ENCODE measurements at regions not wholly inside any gene's neighbourhood (a gene's known extent, or its start where the extent isn't known, plus 50 kb on each side); places are given as distances from the start of the nearest gene placed in this dataset.

DNA sequence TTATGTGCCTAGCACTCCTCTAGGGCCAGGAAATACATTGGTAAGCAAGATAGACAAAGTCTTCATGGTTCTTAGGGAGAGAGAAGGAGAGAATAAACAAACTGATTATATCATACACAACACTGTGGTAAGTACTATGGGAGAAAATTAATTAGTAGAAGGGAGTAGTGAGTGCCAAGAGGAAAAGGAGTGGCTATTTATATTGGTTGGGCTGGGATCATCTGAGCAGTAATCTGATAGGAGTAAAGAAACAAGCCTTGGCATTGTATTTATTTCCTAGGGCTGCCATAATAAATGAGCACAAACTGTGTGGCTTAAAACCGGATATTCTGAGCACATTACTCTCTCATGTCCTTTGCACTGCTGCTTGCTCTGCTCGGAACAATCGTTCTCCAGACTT is 158.1 kb upstream of the PHF14 start:
- no peaks in the 10 kb centered on the region for H3K36me3 ChIP-seq
- no peaks in the 10 kb centered on the region for H3K9me3 ChIP-seq (ENCODE audit: low read depth)
- no peak overlapping the region for H3K4me3 ChIP-seq
- TF ChIP-seq, protein P1, sequence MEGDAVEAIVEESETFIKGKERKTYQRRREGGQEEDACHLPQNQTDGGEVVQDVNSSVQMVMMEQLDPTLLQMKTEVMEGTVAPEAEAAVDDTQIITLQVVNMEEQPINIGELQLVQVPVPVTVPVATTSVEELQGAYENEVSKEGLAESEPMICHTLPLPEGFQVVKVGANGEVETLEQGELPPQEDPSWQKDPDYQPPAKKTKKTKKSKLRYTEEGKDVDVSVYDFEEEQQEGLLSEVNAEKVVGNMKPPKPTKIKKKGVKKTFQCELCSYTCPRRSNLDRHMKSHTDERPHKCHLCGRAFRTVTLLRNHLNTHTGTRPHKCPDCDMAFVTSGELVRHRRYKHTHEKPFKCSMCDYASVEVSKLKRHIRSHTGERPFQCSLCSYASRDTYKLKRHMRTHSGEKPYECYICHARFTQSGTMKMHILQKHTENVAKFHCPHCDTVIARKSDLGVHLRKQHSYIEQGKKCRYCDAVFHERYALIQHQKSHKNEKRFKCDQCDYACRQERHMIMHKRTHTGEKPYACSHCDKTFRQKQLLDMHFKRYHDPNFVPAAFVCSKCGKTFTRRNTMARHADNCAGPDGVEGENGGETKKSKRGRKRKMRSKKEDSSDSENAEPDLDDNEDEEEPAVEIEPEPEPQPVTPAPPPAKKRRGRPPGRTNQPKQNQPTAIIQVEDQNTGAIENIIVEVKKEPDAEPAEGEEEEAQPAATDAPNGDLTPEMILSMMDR (IDR thresholded peaks at IDR 0.05; ENCODE audit: low read depth, low read length) = no peak
- H3K4me1 ChIP-seq (ENCODE audit: low read depth) = no peaks in the 10 kb centered on the region
- no peak for DNase-seq (ENCODE audit: low read depth in 1 of 2, low spot score in 1 of 2)
- H3K27ac ChIP-seq = no peak overlapping the region
- H3K27me3 ChIP-seq = no peaks in the 10 kb centered on the region

DNA sequence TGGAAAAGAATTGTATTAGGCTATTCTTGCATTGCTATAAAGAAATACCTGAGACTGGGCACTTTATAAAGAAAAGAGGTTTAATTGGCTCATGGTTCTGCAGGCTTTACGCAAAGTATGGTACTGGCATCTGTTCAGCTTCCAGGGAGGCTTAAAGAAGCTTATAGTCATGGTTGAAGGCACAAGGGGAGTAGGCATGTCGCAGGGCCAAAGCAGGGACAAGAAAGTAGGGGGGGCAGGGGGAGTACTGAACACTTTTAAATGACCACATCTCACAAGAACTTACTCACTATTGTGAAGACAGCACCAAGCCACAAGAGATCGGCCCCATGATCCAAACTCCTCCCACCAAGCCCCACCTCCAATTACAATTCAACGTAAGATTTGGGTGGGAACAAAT is 152.5 kb upstream of the PHF14 start:
- Histone ChIP-seq H3K4me1 (ENCODE audit: low read depth) (no peaks in the 10 kb centered on the region), H3K4me3 (no peak overlapping the region), H3K27me3 (no peaks in the 10 kb centered on the region), H3K36me3 (no peaks in the 10 kb centered on the region), H3K27ac (no peak overlapping the region), H3K9me3 (ENCODE audit: low read depth) (no peaks in the 10 kb centered on the region)
- no peak for DNase-seq (ENCODE audit: low read depth in 1 of 2, low spot score in 1 of 2)
- TF ChIP-seq, protein P1 (IDR thresholded peaks at IDR 0.05; ENCODE audit: low read depth, low read length) = no peak

DNA sequence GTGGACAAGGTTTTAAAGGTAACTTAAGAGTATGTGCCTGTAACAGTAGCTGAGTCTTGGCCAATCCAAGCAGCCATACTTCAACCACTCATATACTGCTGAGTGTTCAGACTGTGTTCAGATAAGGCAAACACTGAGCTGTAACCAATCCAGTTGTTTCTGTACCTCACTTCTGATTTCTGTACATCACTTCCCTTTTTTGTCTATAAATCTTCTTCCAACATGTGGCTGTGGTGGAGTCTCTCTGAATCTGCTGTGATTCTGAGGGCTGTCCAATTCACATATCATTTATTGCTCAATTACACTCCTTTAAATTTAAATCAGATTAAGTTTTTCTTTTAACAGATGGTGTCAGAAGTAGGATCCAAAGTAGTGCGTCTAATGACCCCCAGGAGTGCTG is 149.5 kb upstream of the PHF14 start:
- no peak overlapping the region for H3K4me3 ChIP-seq
- no peaks in the 10 kb centered on the region for H3K9me3 ChIP-seq (ENCODE audit: low read depth)
- no peak overlapping the region for H3K27ac ChIP-seq
- no peaks in the 10 kb centered on the region for H3K36me3 ChIP-seq
- no peak for DNase-seq (ENCODE audit: low read depth in 1 of 2, low spot score in 1 of 2)
- H3K27me3 ChIP-seq = no peaks in the 10 kb centered on the region
- TF ChIP-seq, protein P1 (IDR thresholded peaks at IDR 0.05; ENCODE audit: low read depth, low read length) = no peak
- no peaks in the 10 kb centered on the region for H3K4me1 ChIP-seq (ENCODE audit: low read depth)

DNA sequence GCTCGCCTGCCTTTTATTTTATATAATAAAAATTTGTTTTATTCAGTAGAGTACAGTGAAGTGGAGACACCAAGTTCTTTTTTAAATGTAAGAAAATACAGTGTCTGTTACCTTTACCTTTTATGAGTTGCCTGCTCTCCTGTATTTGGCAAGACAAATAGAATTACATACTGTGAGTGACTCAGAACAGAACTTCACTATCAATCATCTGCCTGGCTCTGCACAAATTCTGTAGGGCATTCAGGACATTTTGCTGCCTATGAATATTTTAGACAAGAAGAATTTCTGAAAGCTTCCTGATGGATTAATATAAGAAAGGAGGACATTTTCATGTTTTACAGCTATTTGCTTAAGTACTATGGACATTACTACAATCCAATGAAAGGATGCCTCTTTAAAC is 135.4 kb upstream of the PHF14 start:
- Histone ChIP-seq H3K27me3 (no peaks in the 10 kb centered on the region), H3K9me3 (ENCODE audit: low read depth) (no peaks in the 10 kb centered on the region), H3K36me3 (no peaks in the 10 kb centered on the region), H3K4me1 (ENCODE audit: low read depth) (no peaks in the 10 kb centered on the region), H3K27ac (no peak overlapping the region), H3K4me3 (no peak overlapping the region)
- TF ChIP-seq, protein P1 (IDR thresholded peaks at IDR 0.05; ENCODE audit: low read depth, low read length) = no peak
- DNase-seq (ENCODE audit: low read depth in 1 of 2, low spot score in 1 of 2) = no peak

DNA sequence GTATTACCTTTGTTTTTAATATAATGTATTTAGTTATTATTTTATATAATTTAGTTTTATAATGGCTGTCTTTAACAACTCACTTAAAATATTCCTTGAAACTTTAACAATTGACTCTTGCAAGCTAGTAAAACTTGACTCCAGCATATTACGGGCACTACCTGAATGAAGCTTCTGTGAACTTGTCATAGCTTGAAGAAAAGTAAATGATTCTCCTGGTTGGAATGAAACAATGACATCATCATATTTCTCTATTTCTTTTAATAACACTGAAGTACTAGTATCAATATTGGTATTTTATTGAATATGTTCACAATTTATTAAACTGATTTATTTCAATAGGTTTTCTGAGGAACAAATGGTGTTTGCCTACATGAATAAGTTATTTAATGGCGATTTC is 128.4 kb upstream of the PHF14 start:
- no peaks in the 10 kb centered on the region for H3K4me1 ChIP-seq (ENCODE audit: low read depth)
- H3K27me3 ChIP-seq = no peaks in the 10 kb centered on the region
- TF ChIP-seq, protein P1 (IDR thresholded peaks at IDR 0.05; ENCODE audit: low read depth, low read length) = no peak
- no peaks in the 10 kb centered on the region for H3K36me3 ChIP-seq
- no peak overlapping the region for H3K4me3 ChIP-seq
- no peak overlapping the region for H3K27ac ChIP-seq
- no peak for DNase-seq (ENCODE audit: low read depth in 1 of 2, low spot score in 1 of 2)
- no peaks in the 10 kb centered on the region for H3K9me3 ChIP-seq (ENCODE audit: low read depth)

DNA sequence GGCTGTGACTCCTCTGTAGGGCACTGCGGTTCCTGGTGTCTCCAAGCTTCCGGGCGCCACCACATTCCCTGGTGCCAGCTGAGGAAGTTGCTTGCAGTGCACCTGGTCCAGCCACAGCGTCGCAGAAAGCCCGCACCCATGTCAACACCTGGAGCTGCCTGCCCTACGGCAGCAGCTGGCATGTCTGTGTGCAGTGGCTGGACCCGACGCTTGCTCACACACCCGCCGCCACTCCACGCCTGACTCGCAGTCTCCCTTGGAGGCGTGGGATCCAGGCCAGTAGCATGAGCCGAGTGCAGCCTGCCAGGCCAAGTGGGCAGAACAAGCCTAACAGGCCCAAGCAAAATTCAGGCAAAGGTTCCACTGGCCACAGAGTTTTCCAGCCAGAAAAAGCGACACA is 118.1 kb upstream of the PHF14 start:
- no peaks in the 10 kb centered on the region for H3K36me3 ChIP-seq
- no peaks in the 10 kb centered on the region for H3K9me3 ChIP-seq (ENCODE audit: low read depth)
- TF ChIP-seq, protein P1 (IDR thresholded peaks at IDR 0.05; ENCODE audit: low read depth, low read length) = no peak
- no peaks in the 10 kb centered on the region for H3K27me3 ChIP-seq
- no peak overlapping the region for H3K4me3 ChIP-seq
- H3K4me1 ChIP-seq (ENCODE audit: low read depth) = no peaks in the 10 kb centered on the region
- no peak overlapping the region for H3K27ac ChIP-seq
- no peak for DNase-seq (ENCODE audit: low read depth in 1 of 2, low spot score in 1 of 2)

All from cardiac muscle cell (in vitro differentiated cells and primary cell).